Sigmoid colon (tissue), 4 donors: ENCODE measurements at regions not wholly inside any gene's neighbourhood (a gene's known extent, or its start where the extent isn't known, plus 50 kb on each side); places are given as distances from the start of the nearest gene placed in this dataset.

Source experiments
- CTCF ChIP-seq, 4 experiments: fragments of 450-650 bp in 3 of 4; fragments of 200-600 bp in 1 of 4; IDR thresholded peaks; one replicate each; pipeline ENCODE4 v1.5.1; 2016 to 2019; ENCODE audit warnings: antibody characterized with exemption in 4 of 4, mild to moderate bottlenecking in 3 of 4, moderate library complexity in 2 of 4
- EP300 ChIP-seq, 4 donors: sonication (generic); formaldehyde crosslinking; IDR thresholded peaks; one replicate each; pipeline ENCODE4 v1.6.1; 2017; ENCODE audit warnings: antibody characterized with exemption in 4 of 4

GRCh38 chr13:53466576-53466975 lies 438.0 kb downstream of the OLFM4 start:
- TF ChIP-seq CTCF (IDR thresholded peaks at IDR 0.05) (no peak), EP300 (IDR thresholded peaks at IDR 0.05) (no peak)
